Stomach (tissue), 8 donors: ENCODE measurements at regions not wholly inside any gene's neighbourhood (a gene's known extent, or its start where the extent isn't known, plus 50 kb on each side); places are given as distances from the start of the nearest gene placed in this dataset.
A peak's percentile ranks its signal among the peaks of the same experiment; 100 is the strongest.

ENCODE experiments used
- DNase-seq, 2 donors: peaks; one replicate each; pipeline versions ENCODE4 v3.0.0 to v3.0.0-alpha.2; 2013 to 2019
- H3K27ac ChIP-seq, 5 donors: fragments of 200-600 bp in 4 of 5; sonication (generic) in 4 of 5; one replicate each; pipeline ENCODE4 v1.5.1; 2013 to 2019; ENCODE audit warnings: mild to moderate bottlenecking in 1 of 5, moderate library complexity in 1 of 5
- H3K27me3 ChIP-seq, 3 donors: fragments of 200-600 bp; sonication (generic); one replicate each; pipeline ENCODE4 v1.5.1; 2017 to 2019; ENCODE audit warnings: mixed run types in 1 of 3
- H3K36me3 ChIP-seq, 4 donors: fragments of 200-600 bp; sonication (generic); 1 replicate in 3 of 4; 2 replicates in 1 of 4; pipeline ENCODE4 v1.5.1; 2016 to 2019
- H3K4me1 ChIP-seq, 4 donors: fragments of 200-600 bp; sonication (generic); one replicate each; pipeline ENCODE4 v1.5.1; 2016 to 2019
- H3K4me3 ChIP-seq, 4 donors: fragments of 200-600 bp; sonication (generic) in 3 of 4; one replicate each; pipeline ENCODE4 v1.5.1; 2016 to 2019; ENCODE audit warnings: mild to moderate bottlenecking in 1 of 4
- H3K9me3 ChIP-seq, 4 donors: fragments of 200-600 bp; sonication (generic); one replicate each; pipeline ENCODE4 v1.5.1; 2016 to 2019
- CTCF ChIP-seq, 7 experiments: fragments of 450-650 bp in 4 of 7; fragments of 200-600 bp in 3 of 7; sonication (generic) in 3 of 7; IDR thresholded peaks; one replicate each; pipeline ENCODE4 v1.5.1; 2016 to 2019; ENCODE audit warnings: antibody characterized with exemption in 7 of 7, control low read depth in 2 of 7, mild to moderate bottlenecking in 1 of 7
- EP300 ChIP-seq: sonication (generic); formaldehyde crosslinking; IDR thresholded peaks from one replicate; pipeline ENCODE4 v1.6.1; 2017; ENCODE audit warnings: antibody characterized with exemption
- POLR2A ChIP-seq, 4 donors: fragments of 450-650 bp; IDR thresholded peaks; one replicate each; pipeline ENCODE4 v1.6.1; 2016; ENCODE audit warnings: antibody characterized with exemption in 4 of 4, control low read depth in 2 of 4, mild to moderate bottlenecking in 1 of 4, moderate library complexity in 1 of 4
- POLR2AphosphoS5 ChIP-seq, 3 donors: sonication (generic); formaldehyde crosslinking; IDR thresholded peaks; one replicate each; pipeline ENCODE4 v1.6.1; 2016; ENCODE audit warnings: antibody characterized with exemption in 3 of 3
- WGBS, 5 donors: extraction: QIAGEN DNeasy Blood & Tissue Kit in 3 of 5; methylation state at CpG; one replicate each; pipeline versions ENCODE4 v1.1.5 to v1.1.7; 2013 to 2018; 5-methylcytosine and 5-hydroxymethylcytosine counted together
- intact Hi-C: fragments of 100-400 bp; cut with DNase I; formaldehyde crosslinking; loops from one replicate; pipeline ENCODE4 v1.15.1; 2023; ENCODE audit warnings: low total_unique reads
- donor health status: healthy with polysubstance abuse.
- donor health status: Bipolar disorder and iron deficiency.
- donor health status: healthy.

GRCh38 chr4:152256996-152257395 is 278.9 kb downstream of the FBXW7 start:
- Histone ChIP-seq H3K27me3 (no peaks in the 10 kb centered on the region), H3K36me3 (no peaks in the 10 kb centered on the region), H3K4me1 (peaks cover 0 to 6% (median 0%) of the 10 kb centered on the region in 4 donors), H3K4me3 (no peak overlapping the region), H3K9me3 (no peaks in the 10 kb centered on the region), H3K27ac (no peak overlapping the region)
- WGBS, 5 donors, result 79 to 87% (median 82%) methylated on average over 3 of the region's 3 CpGs
- no peak for DNase-seq
- TF ChIP-seq POLR2AphosphoS5 (IDR thresholded peaks at IDR 0.05) (no peak), CTCF (IDR thresholded peaks at IDR 0.05) (no peak)
- intact Hi-C loops, result no loop called here

- no peaks in the 10 kb centered on the region for H3K27me3 ChIP-seq
- H3K9me3 ChIP-seq, result no peaks in the 10 kb centered on the region
- H3K4me1 ChIP-seq, result peaks cover 0 to 6% (median 0%) of the 10 kb centered on the region in 4 donors
- 40 to 66% (median 65%) methylated on average over 4 of the region's 4 CpGs for WGBS, 5 donors
- TF ChIP-seq POLR2AphosphoS5 (IDR thresholded peaks at IDR 0.05), result no peak
- TF ChIP-seq EP300, result no peak
- no peak for TF ChIP-seq CTCF (IDR thresholded peaks at IDR 0.05)
- no peak for TF ChIP-seq POLR2A (IDR thresholded peaks at IDR 0.05)
- H3K4me3 ChIP-seq, result no peak overlapping the region
- intact Hi-C loops, result no loop called here
- DNase-seq, result peak in 1 of 2 donors; percentile 41
- no peaks in the 10 kb centered on the region for H3K36me3 ChIP-seq
- H3K27ac ChIP-seq, result no peak overlapping the region
Measured at GRCh38 chr4:152255437-152255836, 280.5 kb downstream of the FBXW7 start.

- WGBS, 5 donors, result 92 to 95% (median 93%) methylated on average over 9 of the region's 9 CpGs
- no peak overlapping the region for H3K4me3 ChIP-seq
- no peak overlapping the region for H3K27ac ChIP-seq
- no peaks in the 10 kb centered on the region for H3K36me3 ChIP-seq
- no peak for TF ChIP-seq POLR2AphosphoS5 (IDR thresholded peaks at IDR 0.05)
- no peak for TF ChIP-seq CTCF (IDR thresholded peaks at IDR 0.05)
- no peak for TF ChIP-seq POLR2A (IDR thresholded peaks at IDR 0.05)
- no peak for TF ChIP-seq EP300
- intact Hi-C loops, result no loop called here
- no peak for DNase-seq
- no peaks in the 10 kb centered on the region for H3K27me3 ChIP-seq
- H3K4me1 ChIP-seq, result no peaks in the 10 kb centered on the region
- H3K9me3 ChIP-seq, result no peaks in the 10 kb centered on the region
Measured at GRCh38 chr4:152248347-152248746, 287.5 kb downstream of the FBXW7 start.

GRCh38 chr4:152247271-152247975 is 288.5 kb downstream of the FBXW7 start:
- H3K27me3 ChIP-seq, result no peaks in the 10 kb centered on the region
- no peaks in the 10 kb centered on the region for H3K9me3 ChIP-seq
- no peak overlapping the region for H3K4me3 ChIP-seq
- H3K4me1 ChIP-seq, result no peaks in the 10 kb centered on the region
- H3K36me3 ChIP-seq, result no peaks in the 10 kb centered on the region
- intact Hi-C loops, result no loop called here
- TF ChIP-seq POLR2AphosphoS5 (IDR thresholded peaks at IDR 0.05) (no peak), POLR2A (IDR thresholded peaks at IDR 0.05) (no peak), CTCF (IDR thresholded peaks at IDR 0.05) (no peak)
- WGBS, 5 donors, result 74 to 87% (median 83%) methylated on average over 14 to 19 of the region's 19 CpGs
- H3K27ac ChIP-seq, result no peak overlapping the region
- no peak for DNase-seq
